ENCODE measurements at regions not wholly inside any gene's neighbourhood (a gene's known extent, or its start where the extent isn't known, plus 50 kb on each side); places are given as distances from the start of the nearest gene placed in this dataset.

DNA sequence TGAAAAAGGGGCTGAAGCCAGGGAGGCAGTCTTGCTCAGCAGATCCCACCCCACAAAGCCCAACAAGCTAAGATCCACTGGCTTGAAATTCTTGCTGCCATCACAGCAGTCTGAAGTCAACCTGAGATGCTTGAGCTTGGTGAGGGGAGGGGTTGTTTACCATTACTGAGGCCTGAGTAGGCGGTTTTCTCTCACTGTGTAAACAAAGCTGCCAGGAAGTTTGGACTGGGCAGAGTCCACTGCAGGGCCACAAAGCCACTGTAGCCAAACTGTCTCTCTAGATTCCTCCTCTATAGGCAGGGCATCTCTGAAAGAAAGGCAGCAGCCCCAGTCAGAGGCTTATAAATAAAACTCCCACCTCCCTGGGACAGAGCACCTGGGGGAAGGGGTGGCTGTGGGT lies 746.1 kb upstream of the LRRC4C start:
- no peak for DNase-seq

DNA sequence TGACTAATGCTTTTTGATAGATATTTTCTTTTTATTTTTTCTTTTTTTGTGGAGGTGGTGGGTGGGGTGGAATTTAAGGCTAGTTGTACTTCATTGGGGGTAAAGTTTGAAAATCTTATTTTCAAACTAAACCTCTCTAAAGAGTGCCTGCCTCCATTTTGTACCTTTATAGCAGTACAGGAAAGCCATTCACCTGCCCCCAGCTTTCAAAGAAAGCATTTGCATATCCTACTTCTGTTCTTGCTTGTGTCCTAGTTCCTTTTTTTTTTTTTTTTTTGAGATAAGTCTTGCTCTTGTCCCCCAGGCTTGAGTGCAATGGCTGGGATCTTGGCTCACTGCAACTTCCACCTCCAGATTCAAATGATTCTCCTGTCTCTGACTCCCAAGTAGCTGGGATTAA lies 766.2 kb upstream of the LRRC4C start:
- no peak for DNase-seq

DNA sequence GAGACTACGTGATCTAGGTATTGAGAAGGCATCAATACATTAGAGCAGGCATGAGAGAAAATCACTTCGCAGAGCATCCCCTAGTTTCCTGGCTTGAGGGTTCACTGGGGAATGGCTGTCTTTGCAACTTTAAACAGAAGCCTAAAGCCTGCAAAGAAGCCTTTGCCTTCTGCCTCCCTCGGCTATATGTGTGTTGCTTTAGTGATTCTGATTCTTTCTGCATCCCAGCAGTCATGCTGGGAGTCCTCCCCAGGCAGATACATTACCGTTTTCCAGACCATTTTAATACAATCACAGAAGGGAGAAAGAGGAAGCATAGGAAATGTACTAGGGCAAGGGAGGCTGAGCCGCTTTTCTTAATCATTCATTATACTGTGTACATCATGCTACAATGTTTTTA lies 773.2 kb upstream of the LRRC4C start:
- DNase-seq = no peak

DNA sequence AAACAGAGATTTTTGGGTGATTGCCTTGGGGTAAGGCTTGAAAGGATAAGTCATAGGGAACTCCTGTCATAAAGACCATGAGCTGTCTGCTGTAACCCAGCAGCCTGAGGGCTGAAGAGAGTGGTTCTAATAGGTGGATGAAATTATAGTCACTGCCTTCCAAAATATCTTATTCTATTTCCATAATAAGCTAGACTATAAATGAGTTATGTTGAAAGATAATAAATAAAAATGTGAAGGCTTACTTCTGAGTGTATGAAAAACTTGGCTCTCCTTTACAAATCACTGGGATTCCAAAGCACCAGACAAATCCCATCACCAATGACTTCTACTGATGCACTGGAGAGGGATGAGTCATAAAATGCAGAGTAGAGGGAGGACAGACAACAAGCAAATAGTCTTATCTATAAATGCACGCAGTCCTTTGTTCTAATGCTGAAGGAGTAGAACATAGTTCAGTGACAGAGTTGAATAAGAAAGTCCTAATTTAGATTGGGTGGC lies 775.0 kb upstream of the LRRC4C start:
- no peak for DNase-seq

DNA sequence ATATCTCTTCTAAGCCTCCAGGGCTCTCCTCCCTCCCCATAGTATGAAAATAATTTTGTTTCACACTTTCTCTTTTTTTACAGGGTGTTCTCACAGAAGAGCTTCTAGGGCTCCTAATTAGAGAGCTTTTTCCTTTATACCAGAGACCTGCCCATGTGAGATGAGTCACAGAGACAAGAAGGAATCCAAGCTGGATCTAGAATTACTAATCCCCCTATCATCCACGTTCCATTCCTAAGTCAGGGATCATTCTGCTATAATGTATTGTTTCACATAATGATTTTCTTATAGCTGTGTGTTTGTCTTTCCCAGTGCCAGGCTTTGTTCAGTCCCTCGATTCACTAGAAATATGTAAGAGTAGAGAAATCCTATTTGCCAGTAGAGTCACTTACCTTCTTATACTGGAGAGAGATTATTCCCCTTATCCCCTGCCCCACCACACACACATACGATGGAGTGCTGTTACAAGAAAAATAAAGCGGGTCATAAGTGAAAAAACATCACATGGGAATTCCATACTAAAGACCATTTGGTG lies 778.3 kb upstream of the LRRC4C start:
- DNase-seq = no peak

DNA sequence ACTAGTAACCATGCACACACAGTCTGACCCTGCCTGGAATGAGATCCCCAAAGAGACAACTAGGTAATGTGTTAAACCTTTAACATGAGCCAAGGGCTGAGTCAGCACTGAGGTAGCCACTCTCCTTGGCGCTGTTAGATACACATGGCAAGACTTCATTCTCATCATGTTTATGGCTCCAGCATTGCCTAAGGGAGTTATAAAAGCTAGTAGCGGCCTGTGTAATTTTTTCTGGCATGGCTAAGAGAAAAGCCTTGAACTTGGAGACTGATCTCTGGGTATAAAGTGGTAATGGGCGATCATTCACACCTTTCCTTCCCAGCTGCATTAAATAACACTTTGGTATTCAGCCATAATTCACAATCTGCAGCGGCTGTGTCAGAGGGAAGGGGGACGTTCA lies 779.7 kb upstream of the LRRC4C start:
- DNase-seq = no peak

DNA sequence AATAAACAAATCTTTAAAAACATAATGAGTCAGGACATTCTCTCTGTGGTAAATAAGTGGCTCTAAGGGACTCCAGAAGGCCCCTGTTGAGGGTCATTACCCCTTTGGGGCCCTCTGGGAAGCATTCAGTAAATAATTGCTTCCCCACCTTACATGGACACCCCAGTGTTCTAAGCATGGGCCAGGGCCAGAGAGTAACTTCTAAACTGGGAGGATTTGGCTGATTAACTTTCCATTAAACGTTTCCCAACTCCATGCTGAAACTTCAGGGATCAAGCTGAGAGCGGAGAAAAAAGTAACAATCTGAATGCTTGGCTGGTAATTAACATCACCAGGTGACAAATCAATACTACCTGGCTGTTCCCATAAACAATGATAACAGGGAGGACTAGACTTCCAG lies 783.9 kb upstream of the LRRC4C start:
- no peak for DNase-seq

DNA sequence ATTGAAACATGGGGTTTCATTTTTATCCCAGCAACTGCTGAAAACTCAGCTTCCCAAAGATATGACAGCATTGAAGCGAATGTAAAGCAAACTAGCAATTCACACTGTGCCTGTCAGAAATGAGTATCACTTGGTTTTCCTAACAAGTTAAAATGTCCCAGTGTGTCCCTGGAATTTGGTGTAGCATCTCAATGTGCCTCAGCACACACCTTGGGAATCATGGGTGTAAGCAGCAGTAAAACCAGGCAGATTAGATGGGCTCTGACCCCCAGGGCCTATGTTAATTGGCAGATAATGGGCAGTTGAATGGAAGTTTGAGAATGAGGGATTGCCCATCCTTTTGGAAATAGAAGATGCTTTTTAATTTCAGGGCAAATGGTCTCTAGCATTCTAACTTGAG lies 784.9 kb upstream of the LRRC4C start:
- no peak for DNase-seq

DNA sequence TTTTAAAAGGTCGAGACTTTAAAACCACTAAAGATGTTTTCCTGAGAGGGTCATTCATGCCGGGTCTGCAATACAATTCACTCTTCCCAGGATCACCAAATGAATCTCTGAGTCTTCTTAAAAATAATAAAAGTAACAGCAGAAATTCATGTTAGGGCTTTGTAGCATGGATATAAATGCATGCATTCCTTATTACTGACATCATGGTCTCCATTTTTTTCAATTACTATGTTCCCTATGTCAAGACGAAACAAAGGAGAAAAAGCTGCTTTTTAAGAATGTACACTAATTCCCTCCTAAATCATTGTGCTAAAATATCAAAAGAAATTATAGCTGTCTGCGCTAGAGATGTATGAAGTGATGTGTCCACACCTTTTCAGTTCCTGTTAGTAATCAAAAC lies 789.9 kb upstream of the LRRC4C start:
- no peak for DNase-seq

DNA sequence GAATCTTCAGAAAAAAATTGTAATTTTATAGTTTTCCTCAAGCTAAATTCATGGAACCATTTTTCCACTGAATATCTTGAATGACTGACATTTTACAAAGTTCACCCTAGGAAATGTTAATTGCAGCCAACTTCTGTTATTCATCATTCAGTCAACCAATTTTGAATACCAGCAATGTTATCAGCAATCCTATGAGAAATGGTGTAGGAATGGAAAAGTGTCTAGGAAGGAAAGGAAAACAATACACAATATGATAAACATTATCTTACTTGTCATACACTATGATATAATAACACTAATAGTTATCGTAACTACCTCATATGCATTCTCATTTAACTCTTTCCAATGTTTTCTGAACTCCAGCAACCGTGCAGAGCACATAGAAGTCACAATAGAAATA lies 790.5 kb upstream of the LRRC4C start:
- no peak for DNase-seq

DNA sequence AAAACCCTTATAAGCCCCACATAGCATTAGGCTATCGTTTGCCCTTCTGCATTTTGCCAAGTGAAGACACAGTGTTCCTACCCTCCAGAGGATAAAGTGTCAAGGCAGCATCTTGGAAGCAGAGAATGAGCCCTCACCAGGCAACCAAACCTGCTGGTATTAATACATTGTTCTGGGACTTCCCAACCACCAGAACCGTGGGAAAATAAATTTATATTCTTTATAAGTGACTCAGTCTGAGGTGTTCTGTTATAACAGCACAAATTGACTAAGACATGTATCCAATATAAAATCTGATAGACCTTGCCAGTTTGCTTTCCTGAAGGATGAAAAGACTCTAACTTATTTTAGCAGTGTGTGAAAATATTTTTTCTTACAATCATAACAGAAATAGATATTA lies 792.5 kb upstream of the LRRC4C start:
- DNase-seq = no peak

DNA sequence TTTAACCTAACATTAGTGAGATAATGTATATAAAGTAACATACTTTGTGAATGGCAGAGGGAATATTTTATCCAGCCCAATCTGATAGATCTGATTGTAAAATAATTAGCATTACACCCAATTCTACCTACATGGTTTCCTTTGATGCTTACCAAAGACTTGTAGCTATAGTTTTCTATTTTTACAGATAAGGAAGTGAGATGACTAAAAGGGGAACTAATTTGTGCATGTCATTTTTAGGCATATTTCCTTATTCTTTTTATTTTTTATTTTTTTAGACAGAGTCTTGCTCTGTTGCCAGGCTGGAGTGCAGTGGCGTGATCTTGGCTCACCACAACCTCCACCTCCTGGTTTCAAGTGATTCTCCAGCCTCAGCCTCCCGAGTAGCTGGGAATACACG lies 793.7 kb upstream of the LRRC4C start:
- DNase-seq = no peak

DNA sequence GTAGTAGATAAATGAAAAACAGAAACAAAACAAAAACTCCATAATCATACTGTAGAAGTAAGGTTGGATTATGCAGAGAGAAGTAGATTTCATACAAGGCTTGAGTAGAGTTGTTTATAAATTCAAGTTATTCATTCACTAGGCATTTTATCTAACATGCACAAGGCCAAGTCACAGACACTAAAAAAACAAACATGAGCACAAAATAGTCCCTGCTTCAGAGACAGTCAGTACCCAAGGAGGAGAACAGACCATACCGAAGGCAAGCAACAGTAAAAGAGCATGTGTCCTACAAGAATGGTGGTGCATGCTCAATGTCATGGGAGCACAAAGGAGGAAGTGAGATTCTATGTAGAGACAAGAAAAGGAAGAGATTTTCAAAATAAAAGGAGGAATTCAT lies 796.5 kb upstream of the LRRC4C start:
- DNase-seq = no peak

DNA sequence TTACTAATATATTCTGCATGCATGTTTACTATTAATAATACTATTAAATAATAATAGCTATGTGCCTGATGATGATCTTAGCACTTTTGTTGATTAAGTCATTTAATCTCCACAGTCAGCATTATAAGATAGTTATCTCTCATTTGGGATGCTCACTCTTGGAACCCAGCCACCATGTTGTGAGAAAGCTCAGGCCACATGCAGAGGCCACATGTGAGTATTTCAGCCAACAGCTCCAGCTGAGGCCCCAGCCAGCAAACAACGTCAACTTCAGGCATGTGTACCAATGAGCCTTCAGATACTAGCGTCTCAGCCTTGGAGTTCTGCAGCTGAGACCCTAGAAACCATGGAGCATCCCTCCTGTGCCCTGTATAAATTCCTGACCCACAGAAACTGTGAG lies 798.1 kb upstream of the LRRC4C start:
- no peak for DNase-seq

DNA sequence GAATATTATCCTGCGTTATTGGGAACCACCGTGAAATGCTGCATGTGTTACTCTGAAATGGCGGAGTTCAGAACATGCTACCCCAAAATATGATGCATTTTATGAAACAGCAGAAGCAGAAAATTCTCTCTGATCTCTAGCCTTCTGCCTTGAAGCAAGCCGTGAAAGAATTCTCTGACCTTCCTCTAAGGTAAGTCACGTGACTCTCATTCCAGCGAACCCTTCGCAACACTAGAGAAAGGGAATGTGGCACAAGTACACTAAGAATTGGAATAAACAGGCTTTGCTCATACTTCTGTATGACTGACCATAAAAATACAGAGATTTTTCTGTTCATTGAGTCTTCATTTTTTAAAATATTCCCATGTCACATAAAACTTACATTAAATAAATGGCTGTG lies 805.6 kb upstream of the LRRC4C start:
- no peak for DNase-seq

DNA sequence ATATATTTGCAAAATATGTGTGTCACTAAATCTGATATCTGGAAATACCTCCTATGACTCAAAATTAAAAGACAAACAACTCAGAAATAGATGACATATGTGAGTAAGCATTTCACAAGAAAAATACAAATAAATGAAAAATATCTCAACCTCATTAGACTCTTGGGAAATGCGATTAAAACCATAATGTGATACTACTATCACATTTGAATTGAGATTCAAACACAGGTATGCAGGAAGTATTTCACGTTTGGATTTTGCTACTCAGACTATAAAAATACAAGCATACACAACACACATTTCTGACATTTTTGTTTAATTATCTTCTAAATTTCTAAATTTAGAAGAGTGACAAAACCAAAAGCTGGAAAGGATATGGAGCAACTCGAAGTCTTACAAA lies 811.9 kb upstream of the LRRC4C start:
- no peak for DNase-seq

DNA sequence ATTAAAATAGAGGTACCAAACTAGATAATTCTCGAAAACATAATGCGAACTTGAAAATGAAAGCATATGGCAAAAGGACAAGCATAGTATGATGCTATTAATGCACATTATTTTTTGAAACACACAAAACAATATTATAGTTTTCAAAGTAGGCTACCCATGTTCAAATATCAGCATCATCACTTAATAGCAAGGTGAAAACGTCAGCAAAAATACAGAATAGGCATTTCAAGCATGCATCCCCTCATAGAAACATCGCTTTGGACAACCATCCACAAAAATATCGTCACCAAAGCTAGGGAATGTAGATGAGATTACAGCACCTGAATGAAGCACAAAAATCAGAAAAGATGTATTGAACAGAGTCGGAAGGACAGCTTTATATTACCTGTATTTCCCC lies 814.5 kb upstream of the LRRC4C start:
- no peak for DNase-seq

DNA sequence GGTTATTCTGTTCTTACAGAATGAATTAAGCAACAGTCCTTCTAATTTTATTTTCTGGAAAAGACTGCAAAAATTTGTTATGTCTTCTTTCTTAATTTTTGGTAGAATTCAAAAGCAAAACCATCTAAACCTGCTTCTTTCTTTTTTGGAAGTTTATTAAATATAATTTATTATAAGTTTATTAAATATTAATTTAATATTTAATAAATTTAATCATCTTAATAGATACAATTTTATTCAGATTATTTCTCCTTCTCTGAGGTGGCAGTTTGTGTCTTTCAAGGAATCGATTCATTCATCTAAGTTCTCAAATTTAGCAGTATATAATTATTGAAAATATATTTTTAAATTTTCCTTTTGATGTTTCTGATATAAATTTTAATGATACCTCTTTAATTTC lies 837.5 kb upstream of the LRRC4C start:
- DNase-seq = no peak

DNA sequence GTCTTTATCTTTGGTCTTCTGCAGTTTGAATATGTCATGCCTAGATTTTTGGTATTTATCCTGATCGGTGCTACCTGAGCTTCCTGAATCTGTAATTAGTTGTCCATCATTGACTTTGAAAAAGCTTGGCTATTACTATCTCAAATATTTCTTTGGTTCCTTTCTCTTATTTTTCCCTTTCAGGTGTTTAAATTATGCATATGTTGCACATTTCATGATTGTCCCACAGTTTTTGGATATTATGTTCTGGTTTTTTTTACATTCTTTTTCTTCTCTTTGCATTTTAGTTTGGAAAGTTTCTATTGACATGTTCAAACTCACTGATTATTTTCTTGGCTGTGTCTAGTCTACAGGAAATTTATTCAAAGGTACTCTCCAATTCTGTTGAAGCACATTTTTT lies 840.3 kb upstream of the LRRC4C start:
- DNase-seq = no peak

DNA sequence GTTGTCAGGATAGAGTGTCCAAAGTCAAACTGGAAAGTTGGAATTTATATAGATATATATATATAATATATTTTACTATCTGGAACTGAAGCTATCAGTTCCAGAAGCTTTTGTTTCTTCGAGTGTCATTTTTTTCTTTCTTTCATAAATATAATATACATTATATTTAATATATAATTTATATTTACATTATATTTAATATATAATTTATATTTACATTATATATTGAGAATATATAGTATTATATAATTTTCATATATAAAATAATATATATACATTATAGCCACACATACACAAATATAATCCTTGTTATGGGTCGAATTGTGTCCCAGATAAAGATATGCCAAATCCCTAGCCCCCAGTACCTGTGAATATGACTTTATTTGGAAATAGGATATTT lies 842.3 kb upstream of the LRRC4C start:
- no peak for DNase-seq

DNA sequence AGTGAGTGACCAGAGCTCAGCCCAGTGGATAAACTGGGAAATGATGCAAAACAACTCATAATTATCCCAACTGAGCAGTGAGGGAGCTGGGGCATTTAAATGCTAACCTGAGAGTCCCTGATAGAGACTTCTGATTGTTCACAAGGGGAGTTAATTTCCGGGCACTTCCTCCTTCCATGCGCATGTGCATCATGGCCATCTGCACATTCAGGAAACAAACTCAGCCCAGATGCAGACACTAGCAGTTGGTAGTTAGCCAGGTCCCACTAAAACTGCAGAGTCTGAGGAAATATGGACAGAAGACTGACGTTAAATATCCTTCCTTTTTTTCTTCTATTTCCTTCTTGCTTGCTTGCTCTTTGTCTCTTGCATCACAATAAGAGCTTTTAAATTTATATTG lies 852.1 kb upstream of the LRRC4C start:
- DNase-seq = no peak

DNA sequence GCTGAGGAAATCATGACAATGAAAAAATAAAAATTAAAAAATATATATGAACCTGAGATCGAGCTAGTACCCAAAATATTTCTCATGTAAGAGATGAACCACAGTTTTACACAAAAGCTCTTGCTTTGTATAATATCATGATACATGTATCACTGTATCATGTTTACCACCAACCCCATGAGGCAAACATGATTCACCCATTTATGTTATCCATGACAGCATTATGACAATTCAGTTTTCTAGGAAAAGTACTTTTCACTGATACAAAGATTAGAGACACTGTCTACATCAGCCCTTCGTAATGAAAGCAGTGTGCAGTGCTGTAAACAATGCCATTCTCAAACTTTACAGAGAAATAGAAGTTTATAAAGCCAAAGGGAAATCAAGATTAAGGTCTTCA lies 852.5 kb upstream of the LRRC4C start:
- DNase-seq = no peak

DNA sequence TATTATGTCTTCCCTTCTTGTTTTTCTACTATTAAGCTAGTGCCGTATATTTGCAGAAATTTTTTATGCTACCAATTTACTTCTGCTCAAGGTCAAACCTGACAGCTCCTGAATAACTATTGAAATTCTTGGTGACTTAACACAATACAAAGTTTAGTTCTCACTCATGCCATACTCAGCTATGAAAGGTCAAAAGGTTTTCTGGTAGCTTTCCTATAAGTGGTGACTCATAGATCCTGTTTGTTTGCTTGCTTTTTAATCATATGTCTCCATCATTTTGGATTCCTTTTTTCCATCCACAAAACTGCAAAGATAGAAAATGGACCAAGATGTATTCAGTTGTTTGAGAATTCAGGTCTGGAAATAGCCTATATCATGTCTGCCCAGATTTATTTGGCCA lies 855.8 kb upstream of the LRRC4C start:
- DNase-seq = no peak

DNA sequence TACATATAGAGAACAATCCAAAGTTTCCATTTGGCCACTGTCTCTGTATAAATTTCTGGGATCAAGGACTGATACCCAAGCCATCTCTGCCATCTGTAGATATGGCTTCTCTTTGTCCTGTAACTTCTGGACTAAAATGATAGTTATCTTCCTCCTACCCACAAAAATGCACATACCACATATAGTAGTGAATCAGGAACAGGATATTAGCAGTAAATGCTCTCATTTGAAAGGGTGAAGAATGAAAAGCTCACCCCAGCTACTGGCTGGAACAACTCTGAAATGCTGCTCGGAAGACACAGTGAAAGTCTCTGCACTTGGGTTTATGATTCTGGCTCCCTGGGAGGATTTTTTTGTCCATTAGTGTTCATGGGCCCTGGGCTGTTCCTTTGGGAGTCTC lies 856.4 kb upstream of the LRRC4C start:
- no peak for DNase-seq

DNA sequence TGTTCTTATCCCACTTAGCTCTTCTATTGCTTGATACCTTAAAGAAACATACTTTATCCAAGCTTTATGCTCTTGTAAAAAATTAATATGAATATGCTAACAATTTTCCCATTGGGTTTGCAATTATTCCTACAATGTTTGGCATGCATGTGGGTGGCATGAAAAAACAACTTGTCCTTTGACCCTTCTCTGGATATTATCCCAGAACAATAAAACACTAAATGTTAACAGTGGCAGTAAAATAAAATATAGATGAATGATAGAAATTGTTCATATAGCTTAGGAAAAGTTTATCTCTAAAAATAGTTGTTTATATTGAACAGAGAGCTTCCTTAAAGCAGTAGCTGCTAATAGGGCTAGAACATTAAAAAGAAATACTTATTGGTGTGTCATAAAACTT lies 860.5 kb upstream of the LRRC4C start:
- DNase-seq = no peak

All from activated T-cell treated with anti-CD3 and anti-CD28 coated beads, Interleukin-2, amount 50 U/mL, for 48 hours (primary cell).